DOHH2 (cell line): ENCODE measurements at regions not wholly inside any gene's neighbourhood (a gene's known extent, or its start where the extent isn't known, plus 50 kb on each side); places are given as distances from the start of the nearest gene placed in this dataset.

Source experiments
- H3F3A ChIP-seq: fragments of 200-600 bp; sonication (generic), shearing (Covaris generic); 2 replicates; pipeline ENCODE4 v1.6.0; 2016; ENCODE audit warnings: antibody characterized with exemption, mild to moderate bottlenecking; ENCODE audit not compliant: control insufficient read depth, insufficient read depth
- H3K27ac ChIP-seq: fragments of 200-600 bp; sonication (generic); 2 replicates; pipeline ENCODE4 v1.5.1; 2014; ENCODE audit warnings: low read depth, mild to moderate bottlenecking, low read length, moderate library complexity
- H3K27me3 ChIP-seq: fragments of 200-600 bp; sonication (generic); 2 replicates; pipeline ENCODE4 v1.6.1; 2014; ENCODE audit warnings: mild to moderate bottlenecking, low read length, mixed read lengths; ENCODE audit not compliant: control insufficient read depth
- H3K36me3 ChIP-seq: fragments of 200-600 bp; sonication (generic); 2 replicates; pipeline ENCODE4 v1.6.1; 2014; ENCODE audit warnings: mild to moderate bottlenecking, low read length, moderate library complexity, mixed read lengths; ENCODE audit not compliant: control insufficient read depth
- H3K4me1 ChIP-seq: fragments of 200-600 bp; sonication (generic); 2 replicates; pipeline ENCODE4 v1.6.1; 2014; ENCODE audit warnings: mild to moderate bottlenecking, low read length, mixed read lengths; ENCODE audit not compliant: control insufficient read depth
- H3K4me2 ChIP-seq: fragments of 200-600 bp; sonication (generic); 2 replicates; pipeline ENCODE4 v1.6.0; 2014; ENCODE audit warnings: mild to moderate bottlenecking, low read length, moderate library complexity
- H3K4me3 ChIP-seq: fragments of 200-600 bp; sonication (generic); 2 replicates; pipeline ENCODE4 v1.5.1; 2014; ENCODE audit warnings: mild to moderate bottlenecking, low read length, mixed read lengths
- H3K79me2 ChIP-seq: fragments of 200-600 bp; sonication (generic); 2 replicates; pipeline ENCODE4 v1.6.1; 2014; ENCODE audit warnings: mild to moderate bottlenecking, low read length, mixed read lengths; ENCODE audit not compliant: control insufficient read depth
- H3K9me2 ChIP-seq: fragments of 200-600 bp; sonication (generic); replicated peaks from 2 replicates; pipeline ENCODE4 v1.6.1; 2014; ENCODE audit warnings: mild to moderate bottlenecking, low read length, mixed read lengths; ENCODE audit not compliant: control insufficient read depth
- H3K9me3 ChIP-seq: fragments of 200-600 bp; sonication (generic); 2 replicates; pipeline ENCODE4 v1.6.1; 2014; ENCODE audit warnings: antibody characterized with exemption, low read length, mixed read lengths; ENCODE audit not compliant: control insufficient read depth, insufficient read depth
- H4K20me1 ChIP-seq: fragments of 200-600 bp; sonication (generic); 2 replicates; pipeline ENCODE4 v1.6.0; 2014; ENCODE audit warnings: low read depth, mild to moderate bottlenecking, antibody characterized with exemption, low read length, moderate library complexity; ENCODE audit not compliant: control insufficient read depth, insufficient read depth
- EZH2phosphoT487 ChIP-seq: fragments of 200-600 bp; sonication (generic); IDR thresholded peaks from 2 replicates; pipeline ENCODE4 v1.6.1; 2017; ENCODE audit warnings: borderline replicate concordance, mild to moderate bottlenecking, antibody characterized with exemption, low read length, moderate library complexity, mixed read lengths
- TF ChIP-seq, protein P1 (sequence below): fragments of 200-600 bp; sonication (generic); IDR thresholded peaks from one replicate; pipeline ENCODE4 v1.5.1; 2014; ENCODE audit warnings: antibody characterized with exemption, mild to moderate bottlenecking, low read depth, low read length; ENCODE audit not compliant: poor library complexity, severe bottlenecking

DNA sequence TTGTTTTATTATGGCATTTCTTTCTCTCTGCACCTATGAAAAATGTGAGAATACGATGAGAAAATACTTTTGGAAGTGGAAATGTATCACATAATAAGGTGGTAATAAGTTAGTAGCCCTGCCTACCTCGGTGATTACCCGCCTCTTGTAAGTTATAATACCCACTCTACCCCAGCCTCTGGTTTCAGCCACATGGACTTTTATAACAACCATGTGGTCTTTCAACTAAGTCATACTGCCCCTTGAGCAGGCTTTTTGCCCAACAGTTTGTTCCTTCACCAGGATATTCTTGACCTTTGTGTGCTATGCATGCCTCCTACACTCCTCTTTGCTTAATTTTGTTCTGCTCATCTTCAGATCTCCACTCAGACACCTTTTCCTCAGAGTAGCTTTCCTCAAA is 470.6 kb upstream of the ZWINT start:
- Histone ChIP-seq H3K4me1 (no peaks in the 10 kb centered on the region), H3K4me3 (no peak overlapping the region), H3K27ac (no peak overlapping the region), H3K36me3 (no peaks in the 10 kb centered on the region), H3K79me2 (no peaks in the 10 kb centered on the region), H3K4me2 (no peak overlapping the region), H3K9me3 (no peaks in the 10 kb centered on the region), H4K20me1 (no peaks in the 10 kb centered on the region), H3K9me2 (no peaks in the 10 kb centered on the region), H3F3A (no peaks in the 10 kb centered on the region), H3K27me3 (no peaks in the 10 kb centered on the region)
- TF ChIP-seq, protein P1, sequence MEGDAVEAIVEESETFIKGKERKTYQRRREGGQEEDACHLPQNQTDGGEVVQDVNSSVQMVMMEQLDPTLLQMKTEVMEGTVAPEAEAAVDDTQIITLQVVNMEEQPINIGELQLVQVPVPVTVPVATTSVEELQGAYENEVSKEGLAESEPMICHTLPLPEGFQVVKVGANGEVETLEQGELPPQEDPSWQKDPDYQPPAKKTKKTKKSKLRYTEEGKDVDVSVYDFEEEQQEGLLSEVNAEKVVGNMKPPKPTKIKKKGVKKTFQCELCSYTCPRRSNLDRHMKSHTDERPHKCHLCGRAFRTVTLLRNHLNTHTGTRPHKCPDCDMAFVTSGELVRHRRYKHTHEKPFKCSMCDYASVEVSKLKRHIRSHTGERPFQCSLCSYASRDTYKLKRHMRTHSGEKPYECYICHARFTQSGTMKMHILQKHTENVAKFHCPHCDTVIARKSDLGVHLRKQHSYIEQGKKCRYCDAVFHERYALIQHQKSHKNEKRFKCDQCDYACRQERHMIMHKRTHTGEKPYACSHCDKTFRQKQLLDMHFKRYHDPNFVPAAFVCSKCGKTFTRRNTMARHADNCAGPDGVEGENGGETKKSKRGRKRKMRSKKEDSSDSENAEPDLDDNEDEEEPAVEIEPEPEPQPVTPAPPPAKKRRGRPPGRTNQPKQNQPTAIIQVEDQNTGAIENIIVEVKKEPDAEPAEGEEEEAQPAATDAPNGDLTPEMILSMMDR: no peak
- no peak for TF ChIP-seq EZH2phosphoT487

DNA sequence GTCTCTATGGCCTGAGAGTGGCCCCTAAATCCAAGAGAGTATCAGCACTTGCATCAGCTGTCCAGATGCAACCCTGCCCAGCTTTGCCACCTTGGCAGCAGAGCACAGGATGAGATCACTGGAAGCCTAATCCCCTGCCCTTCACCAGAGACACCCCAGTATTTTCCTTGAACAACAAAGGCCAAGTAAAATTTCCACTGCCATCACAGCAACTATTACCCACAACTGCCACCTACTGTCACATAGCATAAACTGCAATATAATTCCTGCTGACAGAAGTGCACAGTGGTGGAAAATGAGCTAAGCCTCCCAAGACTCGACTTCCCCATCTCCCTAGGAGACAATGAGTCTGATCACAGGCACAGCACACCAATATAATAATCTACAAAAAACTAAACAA is 462.8 kb upstream of the ZWINT start:
- Histone ChIP-seq H3K36me3 (no peaks in the 10 kb centered on the region), H3F3A (no peaks in the 10 kb centered on the region), H3K79me2 (no peaks in the 10 kb centered on the region), H3K9me2 (no peaks in the 10 kb centered on the region), H3K27ac (no peak overlapping the region), H3K4me1 (no peaks in the 10 kb centered on the region), H3K27me3 (no peaks in the 10 kb centered on the region), H3K4me3 (no peak overlapping the region), H3K9me3 (peaks cover 3% of the 10 kb centered on the region; the same call in 1 of the 2 replicates), H4K20me1 (no peaks in the 10 kb centered on the region), H3K4me2 (no peak overlapping the region)
- no peak for TF ChIP-seq EZH2phosphoT487
- TF ChIP-seq, protein P1: peak; percentile 72

DNA sequence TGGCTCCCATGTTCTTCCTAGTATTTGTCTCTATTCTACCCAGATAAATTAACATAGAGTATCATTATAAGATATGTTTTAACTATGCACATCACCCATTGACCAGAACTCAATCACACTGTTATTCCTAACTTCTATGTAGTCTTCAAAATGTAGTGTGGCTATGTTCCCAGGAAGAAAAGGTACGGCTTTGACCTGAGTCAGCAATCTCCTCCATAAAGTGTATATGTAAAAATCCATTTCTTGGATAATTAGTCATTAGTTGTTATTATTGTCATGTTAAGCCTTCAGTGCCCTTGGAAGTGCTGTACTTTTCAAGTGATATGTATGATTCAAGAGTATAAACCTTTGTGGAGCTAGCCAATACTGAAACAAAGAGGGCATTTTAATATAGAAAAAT is 444.0 kb upstream of the ZWINT start:
- H4K20me1 ChIP-seq: no peaks in the 10 kb centered on the region
- TF ChIP-seq, protein P1: no peak
- TF ChIP-seq EZH2phosphoT487: no peak
- no peaks in the 10 kb centered on the region for H3K9me3 ChIP-seq
- H3F3A ChIP-seq: no peaks in the 10 kb centered on the region
- H3K36me3 ChIP-seq: no peaks in the 10 kb centered on the region
- H3K79me2 ChIP-seq: no peaks in the 10 kb centered on the region
- no peak overlapping the region for H3K4me3 ChIP-seq
- no peak overlapping the region for H3K4me2 ChIP-seq
- no peak overlapping the region for H3K27ac ChIP-seq
- H3K9me2 ChIP-seq: no peaks in the 10 kb centered on the region
- H3K4me1 ChIP-seq: no peaks in the 10 kb centered on the region
- no peaks in the 10 kb centered on the region for H3K27me3 ChIP-seq

DNA sequence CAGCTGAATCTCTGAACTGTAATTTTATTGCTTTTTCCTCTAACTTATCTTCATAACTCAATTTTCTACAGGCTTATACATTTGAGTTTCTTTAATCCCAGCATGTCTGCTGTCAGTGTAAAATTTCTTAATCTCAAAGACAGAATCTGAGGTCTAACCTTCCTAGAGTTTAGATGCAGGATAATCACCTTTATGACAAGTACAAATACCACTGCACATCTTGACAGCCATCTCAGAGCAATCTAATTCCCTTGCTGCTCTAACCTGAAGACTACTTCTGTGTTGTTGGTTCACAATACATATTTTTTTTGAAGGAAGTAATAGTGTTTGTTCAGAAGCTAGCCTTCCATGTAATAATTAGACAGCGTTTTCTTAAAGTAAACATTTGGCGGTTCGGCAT is 424.2 kb upstream of the ZWINT start:
- Histone ChIP-seq H3K36me3 (no peaks in the 10 kb centered on the region), H3K4me2 (no peak overlapping the region), H4K20me1 (no peaks in the 10 kb centered on the region), H3K9me3 (no peaks in the 10 kb centered on the region), H3K79me2 (no peaks in the 10 kb centered on the region), H3K4me3 (no peak overlapping the region), H3K27me3 (no peaks in the 10 kb centered on the region), H3F3A (no peaks in the 10 kb centered on the region), H3K9me2 (no peaks in the 10 kb centered on the region), H3K27ac (no peak overlapping the region), H3K4me1 (no peaks in the 10 kb centered on the region)
- TF ChIP-seq, protein P1: no peak
- TF ChIP-seq EZH2phosphoT487: no peak
